SK-N-SH treated with all-trans-retinoic acid at 6 μM for 48 hours (cell line): ENCODE measurements at regions not wholly inside any gene's neighbourhood (a gene's known extent, or its start where the extent isn't known, plus 50 kb on each side); places are given as distances from the start of the nearest gene placed in this dataset.

Experiments
- ATAC-seq: fragments of 200-7000 bp; cut with Tn5 transposase; 3 replicates; pipeline ENCODE4 v1.9.1; 2020; ENCODE audit warnings: mild to moderate bottlenecking, moderate library complexity
- ARNTL ChIP-seq: fragments of 450-650 bp; formaldehyde crosslinking; IDR thresholded peaks from 2 replicates; pipeline ENCODE4 v1.5.0; 2020; ENCODE audit warnings: low read depth, mild to moderate bottlenecking, moderate library complexity, borderline replicate concordance
- CSDC2 ChIP-seq: fragments of 250-450 bp; sonication (Bioruptor Pico); IDR thresholded peaks from 2 replicates; pipeline ENCODE4 v1.5.0; 2020; ENCODE audit warnings: mild to moderate bottlenecking, moderate library complexity
- ESRRG ChIP-seq: fragments of 250-450 bp; sonication (Bioruptor Pico); IDR thresholded peaks from 2 replicates; pipeline ENCODE4 v1.6.1; 2021; ENCODE audit warnings: mild to moderate bottlenecking
- GLIS3 ChIP-seq: fragments of 250-450 bp; sonication (Bioruptor Pico); IDR thresholded peaks from 2 replicates; pipeline ENCODE4 v1.5.0; 2020; ENCODE audit warnings: mild to moderate bottlenecking, moderate library complexity
- ISL1 ChIP-seq: fragments of 250-450 bp; sonication (Bioruptor Pico); IDR thresholded peaks from 2 replicates; pipeline ENCODE4 v2.1.2; 2022; ENCODE audit warnings: mild to moderate bottlenecking, moderate library complexity
- PPARA ChIP-seq: fragments of 250-450 bp; sonication (Bioruptor Pico); IDR thresholded peaks from 2 replicates; pipeline ENCODE4 v1.5.0; 2020; ENCODE audit warnings: mild to moderate bottlenecking, borderline replicate concordance
- RARB ChIP-seq: fragments of 250-450 bp; sonication (Bioruptor Pico); IDR thresholded peaks from 2 replicates; pipeline ENCODE4 v1.8.0; 2021; ENCODE audit warnings: mild to moderate bottlenecking, moderate library complexity
- SNAI2 ChIP-seq: fragments of 250-450 bp; sonication (Bioruptor Pico); IDR thresholded peaks from 2 replicates; pipeline ENCODE4 v1.5.0; 2020; ENCODE audit warnings: mild to moderate bottlenecking, moderate library complexity
- TCF4 ChIP-seq: fragments of 250-450 bp; sonication (Bioruptor Pico); IDR thresholded peaks from 2 replicates; pipeline ENCODE4 v1.8.0; 2021; ENCODE audit warnings: mild to moderate bottlenecking, moderate library complexity, borderline replicate concordance
- TOX ChIP-seq: fragments of 250-450 bp; sonication (Bioruptor Pico); IDR thresholded peaks from 2 replicates; pipeline ENCODE4 v1.8.0; 2021; ENCODE audit warnings: mild to moderate bottlenecking, moderate library complexity, borderline replicate concordance
- ZC3H10 ChIP-seq: fragments of 250-450 bp; sonication (Bioruptor Pico); IDR thresholded peaks from 2 replicates; pipeline ENCODE4 v1.5.1; 2021; ENCODE audit warnings: mild to moderate bottlenecking, moderate library complexity
- ZFP30 ChIP-seq: fragments of 450-650 bp; formaldehyde crosslinking; IDR thresholded peaks from 2 replicates; pipeline ENCODE4 v1.5.0; 2022; ENCODE audit warnings: mild to moderate bottlenecking, moderate library complexity
- ZNF565 ChIP-seq: fragments of 450-650 bp; formaldehyde crosslinking; conservative IDR thresholded peaks from 2 replicates; pipeline ENCODE4 v1.5.0; 2020; ENCODE audit warnings: low read depth, mild to moderate bottlenecking, moderate library complexity
- ZNF70 ChIP-seq: fragments of 450-650 bp; formaldehyde crosslinking; IDR thresholded peaks from 2 replicates; pipeline ENCODE4 v1.5.0; 2020; ENCODE audit warnings: mild to moderate bottlenecking, moderate library complexity
- ZNF8 ChIP-seq: fragments of 450-650 bp; formaldehyde crosslinking; IDR thresholded peaks from 2 replicates; pipeline ENCODE4 v1.5.0; 2020; ENCODE audit warnings: mild to moderate bottlenecking, moderate library complexity
- TF ChIP-seq, protein P1 (sequence below): fragments of 250-450 bp; sonication (Bioruptor Pico); IDR thresholded peaks from 2 replicates; pipeline ENCODE4 v1.5.0; 2020; ENCODE audit warnings: mild to moderate bottlenecking, moderate library complexity
- TF ChIP-seq, protein P2 (sequence below): fragments of 250-450 bp; sonication (Bioruptor Pico); IDR thresholded peaks from 2 replicates; pipeline ENCODE4 v1.5.1; 2021; ENCODE audit warnings: mild to moderate bottlenecking, moderate library complexity
- TF ChIP-seq, protein P3 (sequence below): fragments of 250-450 bp; sonication (Bioruptor Pico); IDR thresholded peaks from 2 replicates; pipeline ENCODE4 v1.5.1; 2020; ENCODE audit warnings: low read depth, mild to moderate bottlenecking, moderate library complexity
- TF ChIP-seq, protein P4 (sequence below): fragments of 250-450 bp; sonication (Bioruptor Pico); IDR thresholded peaks from 2 replicates; pipeline ENCODE4 v1.8.0; 2021; ENCODE audit warnings: low read depth, mild to moderate bottlenecking, moderate library complexity, borderline replicate concordance

DNA sequence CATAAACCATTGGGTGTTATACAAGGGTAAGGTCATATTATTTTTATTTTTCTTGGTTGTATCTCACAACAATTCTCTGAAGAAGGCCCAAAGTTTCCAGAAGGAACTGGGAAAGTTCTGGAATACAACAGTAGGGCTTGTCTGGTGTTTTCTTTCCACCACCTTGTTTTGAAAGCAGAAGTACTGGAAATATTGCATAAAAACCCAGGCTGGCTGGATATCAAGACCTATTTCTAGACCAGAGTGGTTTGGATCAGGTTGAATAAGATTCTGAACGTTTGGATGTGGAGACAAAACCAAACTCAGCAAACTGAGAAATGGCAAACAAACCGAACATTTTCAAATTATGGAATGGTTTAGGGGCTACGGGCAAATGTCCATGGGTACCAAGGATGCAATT is 182.6 kb upstream of the FZD8 start (continued):
- TF ChIP-seq, protein P1, sequence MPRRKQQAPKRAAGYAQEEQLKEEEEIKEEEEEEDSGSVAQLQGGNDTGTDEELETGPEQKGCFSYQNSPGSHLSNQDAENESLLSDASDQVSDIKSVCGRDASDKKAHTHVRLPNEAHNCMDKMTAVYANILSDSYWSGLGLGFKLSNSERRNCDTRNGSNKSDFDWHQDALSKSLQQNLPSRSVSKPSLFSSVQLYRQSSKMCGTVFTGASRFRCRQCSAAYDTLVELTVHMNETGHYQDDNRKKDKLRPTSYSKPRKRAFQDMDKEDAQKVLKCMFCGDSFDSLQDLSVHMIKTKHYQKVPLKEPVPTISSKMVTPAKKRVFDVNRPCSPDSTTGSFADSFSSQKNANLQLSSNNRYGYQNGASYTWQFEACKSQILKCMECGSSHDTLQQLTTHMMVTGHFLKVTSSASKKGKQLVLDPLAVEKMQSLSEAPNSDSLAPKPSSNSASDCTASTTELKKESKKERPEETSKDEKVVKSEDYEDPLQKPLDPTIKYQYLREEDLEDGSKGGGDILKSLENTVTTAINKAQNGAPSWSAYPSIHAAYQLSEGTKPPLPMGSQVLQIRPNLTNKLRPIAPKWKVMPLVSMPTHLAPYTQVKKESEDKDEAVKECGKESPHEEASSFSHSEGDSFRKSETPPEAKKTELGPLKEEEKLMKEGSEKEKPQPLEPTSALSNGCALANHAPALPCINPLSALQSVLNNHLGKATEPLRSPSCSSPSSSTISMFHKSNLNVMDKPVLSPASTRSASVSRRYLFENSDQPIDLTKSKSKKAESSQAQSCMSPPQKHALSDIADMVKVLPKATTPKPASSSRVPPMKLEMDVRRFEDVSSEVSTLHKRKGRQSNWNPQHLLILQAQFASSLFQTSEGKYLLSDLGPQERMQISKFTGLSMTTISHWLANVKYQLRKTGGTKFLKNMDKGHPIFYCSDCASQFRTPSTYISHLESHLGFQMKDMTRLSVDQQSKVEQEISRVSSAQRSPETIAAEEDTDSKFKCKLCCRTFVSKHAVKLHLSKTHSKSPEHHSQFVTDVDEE (CRISPR knock-in tag), result no peak
- TF ChIP-seq, protein P2, sequence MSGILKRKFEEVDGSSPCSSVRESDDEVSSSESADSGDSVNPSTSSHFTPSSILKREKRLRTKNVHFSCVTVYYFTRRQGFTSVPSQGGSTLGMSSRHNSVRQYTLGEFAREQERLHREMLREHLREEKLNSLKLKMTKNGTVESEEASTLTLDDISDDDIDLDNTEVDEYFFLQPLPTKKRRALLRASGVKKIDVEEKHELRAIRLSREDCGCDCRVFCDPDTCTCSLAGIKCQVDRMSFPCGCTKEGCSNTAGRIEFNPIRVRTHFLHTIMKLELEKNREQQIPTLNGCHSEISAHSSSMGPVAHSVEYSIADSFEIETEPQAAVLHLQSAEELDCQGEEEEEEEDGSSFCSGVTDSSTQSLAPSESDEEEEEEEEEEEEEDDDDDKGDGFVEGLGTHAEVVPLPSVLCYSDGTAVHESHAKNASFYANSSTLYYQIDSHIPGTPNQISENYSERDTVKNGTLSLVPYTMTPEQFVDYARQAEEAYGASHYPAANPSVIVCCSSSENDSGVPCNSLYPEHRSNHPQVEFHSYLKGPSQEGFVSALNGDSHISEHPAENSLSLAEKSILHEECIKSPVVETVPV (CRISPR knock-in tag), result no peak
- TF ChIP-seq ZNF70 (CRISPR knock-in tag), result no peak
- TF ChIP-seq ARNTL, result no peak
- no peak for TF ChIP-seq ISL1 (CRISPR knock-in tag)

DNA sequence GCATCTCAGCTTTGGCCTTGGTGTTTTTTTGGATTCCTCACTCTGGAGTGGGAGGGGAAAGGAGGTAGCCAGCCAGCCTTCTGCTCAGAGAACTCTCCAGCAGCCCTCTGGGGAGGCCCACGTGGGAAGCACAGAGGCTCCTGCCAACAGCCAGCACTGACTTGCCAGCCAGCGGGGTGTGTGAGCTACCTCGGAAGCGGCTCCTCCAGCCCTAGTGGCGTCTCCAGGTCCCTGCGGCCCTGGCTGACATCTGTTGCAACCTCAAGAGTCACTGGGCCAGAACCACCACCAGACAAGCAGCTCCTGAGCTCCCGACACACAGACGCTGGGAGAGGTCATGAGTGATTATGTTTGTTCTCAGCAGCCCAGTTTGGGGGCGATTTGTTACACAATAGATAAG is 180.2 kb upstream of the FZD8 start:
- TF ChIP-seq, protein P2 (CRISPR knock-in tag), result no peak
- TF ChIP-seq RARB (CRISPR knock-in tag), result no peak
- TF ChIP-seq, protein P1 (CRISPR knock-in tag), result no peak
- TF ChIP-seq SNAI2, result no peak
- no peak for TF ChIP-seq TOX
- no peak for TF ChIP-seq ZNF70 (CRISPR knock-in tag)
- TF ChIP-seq ZC3H10 (CRISPR knock-in tag), result no peak
- no peak for TF ChIP-seq TCF4
- TF ChIP-seq CSDC2, result no peak
- TF ChIP-seq ZNF8 (CRISPR knock-in tag), result no peak
- TF ChIP-seq ZFP30 (CRISPR knock-in tag), result no peak
- TF ChIP-seq ISL1 (CRISPR knock-in tag), result no peak
- TF ChIP-seq PPARA (CRISPR knock-in tag), result no peak
- TF ChIP-seq ZNF565, result no peak
- TF ChIP-seq ESRRG (CRISPR knock-in tag), result no peak
- TF ChIP-seq, protein P3, sequence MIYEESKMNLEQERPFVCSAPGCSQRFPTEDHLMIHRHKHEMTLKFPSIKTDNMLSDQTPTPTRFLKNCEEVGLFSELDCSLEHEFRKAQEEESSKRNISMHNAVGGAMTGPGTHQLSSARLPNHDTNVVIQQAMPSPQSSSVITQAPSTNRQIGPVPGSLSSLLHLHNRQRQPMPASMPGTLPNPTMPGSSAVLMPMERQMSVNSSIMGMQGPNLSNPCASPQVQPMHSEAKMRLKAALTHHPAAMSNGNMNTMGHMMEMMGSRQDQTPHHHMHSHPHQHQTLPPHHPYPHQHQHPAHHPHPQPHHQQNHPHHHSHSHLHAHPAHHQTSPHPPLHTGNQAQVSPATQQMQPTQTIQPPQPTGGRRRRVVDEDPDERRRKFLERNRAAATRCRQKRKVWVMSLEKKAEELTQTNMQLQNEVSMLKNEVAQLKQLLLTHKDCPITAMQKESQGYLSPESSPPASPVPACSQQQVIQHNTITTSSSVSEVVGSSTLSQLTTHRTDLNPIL (CRISPR knock-in tag), result no peak
- TF ChIP-seq, protein P4, sequence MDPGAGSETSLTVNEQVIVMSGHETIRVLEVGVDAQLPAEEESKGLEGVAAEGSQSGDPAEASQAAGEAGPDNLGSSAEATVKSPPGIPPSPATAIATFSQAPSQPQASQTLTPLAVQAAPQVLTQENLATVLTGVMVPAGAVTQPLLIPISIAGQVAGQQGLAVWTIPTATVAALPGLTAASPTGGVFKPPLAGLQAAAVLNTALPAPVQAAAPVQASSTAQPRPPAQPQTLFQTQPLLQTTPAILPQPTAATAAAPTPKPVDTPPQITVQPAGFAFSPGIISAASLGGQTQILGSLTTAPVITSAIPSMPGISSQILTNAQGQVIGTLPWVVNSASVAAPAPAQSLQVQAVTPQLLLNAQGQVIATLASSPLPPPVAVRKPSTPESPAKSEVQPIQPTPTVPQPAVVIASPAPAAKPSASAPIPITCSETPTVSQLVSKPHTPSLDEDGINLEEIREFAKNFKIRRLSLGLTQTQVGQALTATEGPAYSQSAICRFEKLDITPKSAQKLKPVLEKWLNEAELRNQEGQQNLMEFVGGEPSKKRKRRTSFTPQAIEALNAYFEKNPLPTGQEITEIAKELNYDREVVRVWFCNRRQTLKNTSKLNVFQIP (CRISPR knock-in tag), result no peak
- TF ChIP-seq GLIS3, result no peak
- TF ChIP-seq, all 23 proteins: peak for 0
- ATAC-seq, result peak; percentile 50; the same call in 2 of the 3 replicates

DNA sequence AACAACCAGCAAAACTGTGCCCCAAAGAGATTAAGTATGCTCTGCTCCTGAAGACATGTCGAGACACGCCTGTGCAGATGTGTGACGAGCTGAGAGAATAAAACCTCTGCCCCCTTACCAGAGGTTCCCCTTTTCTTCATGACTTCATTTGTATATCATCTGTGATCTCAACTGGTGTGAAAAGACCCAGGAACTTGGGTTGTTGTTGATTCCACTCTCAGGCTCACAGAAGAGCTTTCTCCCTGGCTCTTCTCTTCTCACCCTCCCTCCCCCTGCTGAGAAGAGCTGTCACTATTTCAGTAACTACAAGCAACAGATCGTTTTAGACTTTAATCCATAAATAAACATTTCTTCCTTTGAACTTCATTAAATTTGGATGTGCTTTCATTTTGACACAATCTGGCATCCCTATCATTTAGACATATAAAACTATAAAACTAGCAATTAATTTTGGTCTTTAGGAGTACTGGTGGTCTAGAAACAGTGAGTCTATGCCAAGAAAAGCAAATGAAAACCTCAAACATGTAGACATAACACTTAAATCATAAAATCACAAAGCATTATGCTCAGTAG is 179.3 kb upstream of the FZD8 start:
- ATAC-seq, result no peak
- TF ChIP-seq PPARA (CRISPR knock-in tag) (no peak), ZNF70 (CRISPR knock-in tag) (no peak), TOX (no peak), GLIS3 (no peak)
- TF ChIP-seq, protein P4 (CRISPR knock-in tag), result no peak
